Stomach (tissue), 4 donors: ENCODE measurements at regions not wholly inside any gene's neighbourhood (a gene's known extent, or its start where the extent isn't known, plus 50 kb on each side); places are given as distances from the start of the nearest gene placed in this dataset.

Experiments used
- CTCF ChIP-seq, 7 experiments: fragments of 450-650 bp in 4 of 7; fragments of 200-600 bp in 3 of 7; sonication (generic) in 3 of 7; IDR thresholded peaks; one replicate each; pipeline ENCODE4 v1.5.1; 2016 to 2019; ENCODE audit warnings: antibody characterized with exemption in 7 of 7, control low read depth in 2 of 7, mild to moderate bottlenecking in 1 of 7
- POLR2AphosphoS5 ChIP-seq, 3 donors: sonication (generic); formaldehyde crosslinking; IDR thresholded peaks; one replicate each; pipeline ENCODE4 v1.6.1; 2016; ENCODE audit warnings: antibody characterized with exemption in 3 of 3

- TF ChIP-seq CTCF (IDR thresholded peaks at IDR 0.05) (no peak), POLR2AphosphoS5 (IDR thresholded peaks at IDR 0.05) (no peak)
These were observed 161.2 kb upstream of the ABI3BP start for GRCh38 chr3:101154401-101154800.
